GM23248 (cell line): ENCODE measurements at regions not wholly inside any gene's neighbourhood (a gene's known extent, or its start where the extent isn't known, plus 50 kb on each side); places are given as distances from the start of the nearest gene placed in this dataset.

ENCODE experiments used
- DNase-seq: peaks from one replicate; pipeline ENCODE4 v3.0.0-alpha.2; 2015
- H2AFZ ChIP-seq: fragments of 200-600 bp; sonication (generic); 2 replicates; pipeline ENCODE4 v1.6.1; 2016; ENCODE audit warnings: antibody characterized with exemption
- H3F3A ChIP-seq: fragments of 200-600 bp; sonication (generic); 2 replicates; pipeline ENCODE4 v1.6.1; 2016; ENCODE audit warnings: mild to moderate bottlenecking, antibody characterized with exemption, mixed run types; ENCODE audit not compliant: insufficient read depth
- H3K27ac ChIP-seq: fragments of 200-600 bp; sonication (generic); 2 replicates; pipeline ENCODE4 v1.5.1; 2016; ENCODE audit warnings: mild to moderate bottlenecking
- H3K27me3 ChIP-seq: fragments of 200-600 bp; sonication (generic); replicated peaks from 2 replicates; pipeline ENCODE4 v1.6.1; 2016; ENCODE audit warnings: mild to moderate bottlenecking; ENCODE audit not compliant: insufficient read depth
- H3K36me3 ChIP-seq: fragments of 200-600 bp; sonication (generic); 2 replicates; pipeline ENCODE4 v1.6.1; 2016; ENCODE audit warnings: low read depth, mild to moderate bottlenecking
- H3K4me1 ChIP-seq: fragments of 200-600 bp; sonication (generic); 2 replicates; pipeline ENCODE4 v1.6.1; 2016; ENCODE audit warnings: mild to moderate bottlenecking; ENCODE audit not compliant: insufficient read depth
- H3K4me2 ChIP-seq: fragments of 200-600 bp; sonication (generic); one replicate; pipeline ENCODE4 v1.6.1; 2016; ENCODE audit warnings: mild to moderate bottlenecking; ENCODE audit not compliant: unreplicated experiment
- H3K4me3 ChIP-seq: fragments of 200-600 bp; sonication (generic); 2 replicates; pipeline ENCODE4 v1.5.1; 2016; ENCODE audit warnings: mild to moderate bottlenecking
- H3K79me2 ChIP-seq: fragments of 200-600 bp; sonication (generic); 2 replicates; pipeline ENCODE4 v1.6.1; 2016; ENCODE audit warnings: mild to moderate bottlenecking; ENCODE audit not compliant: insufficient read depth
- H3K9ac ChIP-seq: fragments of 200-600 bp; sonication (generic); 2 replicates; pipeline ENCODE4 v1.6.1; 2016; ENCODE audit warnings: mild to moderate bottlenecking
- H3K9me2 ChIP-seq: fragments of 200-600 bp; sonication (generic); 2 replicates; pipeline ENCODE4 v1.6.1; 2016; ENCODE audit warnings: mixed run types, mild to moderate bottlenecking, moderate library complexity; ENCODE audit not compliant: insufficient read depth
- H3K9me3 ChIP-seq: fragments of 200-600 bp; sonication (generic); one replicate; pipeline ENCODE4 v1.6.1; 2017; ENCODE audit warnings: low read depth
- H4K20me1 ChIP-seq: fragments of 200-600 bp; sonication (generic); 2 replicates; pipeline ENCODE4 v1.6.0; 2016; ENCODE audit not compliant: insufficient read depth
- EZH2 ChIP-seq: fragments of 200-600 bp; sonication (generic); IDR thresholded peaks from 2 replicates; pipeline ENCODE4 v1.6.1; 2018; ENCODE audit warnings: antibody characterized with exemption, mild to moderate bottlenecking; ENCODE audit not compliant: insufficient read depth, poor library complexity, severe bottlenecking
- EZH2phosphoT487 ChIP-seq: fragments of 200-600 bp; sonication (generic); IDR thresholded peaks from 2 replicates; pipeline ENCODE4 v1.6.1; 2018; ENCODE audit warnings: antibody characterized with exemption, moderate library complexity, mild to moderate bottlenecking, low read depth; ENCODE audit not compliant: insufficient read depth
- WGBS, 2 experiments: methylation state at CpG; one replicate each; pipeline ENCODE4 v1.1.6; 2015 to 2017; ENCODE audit warnings: low lambda C conversion rate in 2 of 2, low coverage in 1 of 2; ENCODE audit errors: missing lambda C conversion rate in 2 of 2; 5-methylcytosine and 5-hydroxymethylcytosine counted together
- in situ Hi-C: fragments of 300-500 bp; cut with MboI; formaldehyde crosslinking; loops from 2 replicates; pipeline ENCODE4 v1.15.0; 2020

DNA sequence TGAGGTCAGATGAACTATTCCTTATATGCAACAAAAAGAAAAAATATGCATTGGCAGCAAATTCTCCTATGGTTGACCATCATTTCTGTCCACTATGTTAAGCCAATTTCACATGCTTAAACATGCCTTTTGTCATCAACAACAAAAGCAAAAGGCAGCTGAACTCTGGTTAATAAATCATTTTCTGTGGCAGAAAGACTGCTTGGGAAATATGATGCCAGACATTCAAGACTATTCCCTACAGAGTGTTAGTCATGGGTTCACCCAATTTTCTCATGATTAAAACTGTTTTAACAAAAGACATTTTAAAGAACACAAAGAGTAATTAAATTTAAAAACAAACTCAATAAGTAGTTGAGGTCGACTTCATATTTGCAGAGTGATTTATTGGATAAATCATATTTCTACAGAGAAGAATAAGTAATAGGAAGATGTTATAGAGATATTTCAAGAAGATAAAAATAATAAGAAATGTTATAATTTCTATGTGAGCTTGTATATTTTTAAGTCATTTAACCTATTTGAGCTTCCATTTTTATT, 890.6 kb downstream of the STPG2 start:
- in situ Hi-C loops = no loop called here
- H3K79me2 ChIP-seq = no peaks in the 10 kb centered on the region

DNA sequence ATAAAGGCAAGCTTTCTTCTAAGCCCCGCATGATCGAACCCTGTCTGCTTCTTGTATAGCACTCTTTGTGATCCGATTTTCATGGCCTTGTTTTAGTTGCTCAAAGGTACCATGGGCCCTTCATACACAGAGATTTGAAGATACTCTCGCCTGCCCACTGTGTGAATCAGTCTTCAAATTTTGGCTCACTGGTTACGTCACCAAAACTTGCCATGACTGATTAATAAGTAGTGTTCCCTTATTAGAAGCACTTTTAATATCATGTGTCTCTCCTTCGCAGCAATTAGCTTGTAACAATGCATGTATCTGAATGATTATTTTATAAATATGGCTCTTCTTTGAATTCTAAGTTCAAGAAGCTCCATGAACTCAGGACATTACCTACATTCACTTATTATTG, 880.5 kb downstream of the STPG2 start:
- no peaks in the 10 kb centered on the region for H3K9me2 ChIP-seq
- H3F3A ChIP-seq = no peaks in the 10 kb centered on the region
- H3K4me2 ChIP-seq = no peak overlapping the region
- TF ChIP-seq EZH2phosphoT487 (no peak), EZH2 (no peak)
- no peak overlapping the region for H3K9ac ChIP-seq
- H4K20me1 ChIP-seq = no peaks in the 10 kb centered on the region
- H3K27me3 ChIP-seq = no peaks in the 10 kb centered on the region
- WGBS, 2 experiments = 13 to 21% methylated on average over 6 of the region's 6 CpGs
- no peaks in the 10 kb centered on the region for H3K4me1 ChIP-seq
- no peak overlapping the region for H3K4me3 ChIP-seq
- H3K9me3 ChIP-seq = no peaks in the 10 kb centered on the region
- in situ Hi-C loops = no loop called here
- no peaks in the 10 kb centered on the region for H3K36me3 ChIP-seq
- H3K79me2 ChIP-seq = no peaks in the 10 kb centered on the region
- no peak for DNase-seq
- H3K27ac ChIP-seq = no peak overlapping the region
- H2AFZ ChIP-seq = no peak overlapping the region

More for the DNA sequence above, 890.6 kb downstream of the STPG2 start:
- Histone ChIP-seq H2AFZ (no peak overlapping the region), H4K20me1 (no peaks in the 10 kb centered on the region), H3K9me2 (no peaks in the 10 kb centered on the region), H3K4me2 (no peak overlapping the region), H3K27ac (no peak overlapping the region), H3F3A (no peaks in the 10 kb centered on the region), H3K4me3 (no peak overlapping the region), H3K27me3 (no peaks in the 10 kb centered on the region), H3K4me1 (no peaks in the 10 kb centered on the region), H3K36me3 (no peaks in the 10 kb centered on the region), H3K9me3 (no peaks in the 10 kb centered on the region), H3K9ac (no peak overlapping the region)
- DNase-seq = no peak
- WGBS, 2 experiments = 0% methylated on average over 1 of the region's 1 CpG
- TF ChIP-seq EZH2 = no peak
- TF ChIP-seq EZH2phosphoT487 = no peak

DNA sequence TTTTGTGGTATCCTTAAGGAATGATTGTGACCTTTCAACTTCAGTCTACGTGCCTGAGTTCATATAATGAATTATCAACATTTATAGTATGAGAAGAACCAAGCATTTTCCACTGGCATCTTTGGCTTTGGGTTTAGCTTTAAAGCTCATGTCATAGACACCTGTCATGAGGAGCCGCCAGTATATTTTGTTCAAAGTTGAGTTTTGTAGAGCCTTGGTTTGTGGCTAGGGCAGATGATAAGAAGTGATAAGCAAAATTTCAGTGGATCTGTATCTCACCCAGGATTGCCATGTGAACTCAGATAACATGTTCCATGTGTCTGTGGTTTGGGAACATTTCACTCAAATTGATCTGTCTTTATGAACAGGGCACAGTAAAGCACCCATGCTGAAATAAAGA, 873.2 kb downstream of the STPG2 start:
- Histone ChIP-seq H4K20me1 (no peaks in the 10 kb centered on the region), H3K9me2 (no peaks in the 10 kb centered on the region), H3F3A (no peaks in the 10 kb centered on the region), H3K4me3 (no peak overlapping the region), H3K27ac (no peak overlapping the region), H3K4me1 (no peaks in the 10 kb centered on the region), H2AFZ (no peak overlapping the region), H3K9me3 (no peaks in the 10 kb centered on the region), H3K36me3 (no peaks in the 10 kb centered on the region), H3K79me2 (no peaks in the 10 kb centered on the region), H3K27me3 (no peaks in the 10 kb centered on the region), H3K9ac (no peak overlapping the region), H3K4me2 (no peak overlapping the region)
- in situ Hi-C loops = no loop called here
- DNase-seq = no peak
- no peak for TF ChIP-seq EZH2
- no peak for TF ChIP-seq EZH2phosphoT487
- 28 to 48% methylated on average over 2 of the region's 2 CpGs for WGBS, 2 experiments

DNA sequence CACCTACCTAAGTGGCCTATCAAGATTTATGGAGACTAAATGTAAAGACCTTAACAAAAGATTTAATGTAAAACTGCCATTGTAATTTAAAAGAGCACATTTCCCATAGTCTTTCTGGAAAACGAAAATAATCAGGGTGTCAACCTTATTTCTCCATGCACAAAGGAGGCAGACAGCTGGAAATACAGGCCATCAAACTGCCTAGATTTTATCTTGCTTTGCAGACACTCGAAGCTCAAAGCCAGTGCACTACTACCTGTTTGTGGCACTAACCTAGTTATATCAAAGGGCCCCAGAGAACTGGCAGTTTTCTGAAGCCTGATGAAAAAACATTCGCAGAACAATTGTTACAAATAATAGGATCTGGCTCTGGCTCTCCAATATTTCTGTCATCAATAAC, 863.9 kb downstream of the STPG2 start:
- no peak for DNase-seq
- 2 to 8% methylated on average over 3 of the region's 3 CpGs for WGBS, 2 experiments

DNA sequence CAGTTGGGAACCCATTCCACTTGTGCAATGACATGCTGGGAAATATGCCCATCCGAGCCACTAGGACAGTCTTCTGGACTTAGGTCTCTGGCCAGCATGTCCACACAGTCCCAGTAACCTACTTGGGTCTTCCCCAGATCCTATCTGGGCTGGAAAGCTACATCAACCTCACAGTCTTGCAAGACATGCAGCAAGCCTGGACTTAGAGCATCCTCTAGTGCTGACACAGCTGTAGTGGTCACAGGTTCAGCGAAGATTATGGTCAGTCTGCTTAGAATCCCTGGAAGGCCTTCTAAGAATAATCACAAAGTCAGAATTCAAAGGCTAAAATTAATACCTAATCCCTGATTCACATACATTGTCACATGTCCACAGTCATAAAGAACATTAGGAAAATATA, 842.7 kb downstream of the STPG2 start:
- Histone ChIP-seq H3K9ac (no peak overlapping the region), H4K20me1 (no peaks in the 10 kb centered on the region), H3K27me3 (no peaks in the 10 kb centered on the region), H3K9me2 (no peaks in the 10 kb centered on the region), H3K79me2 (no peaks in the 10 kb centered on the region), H2AFZ (no peak overlapping the region), H3K27ac (no peak overlapping the region), H3F3A (no peaks in the 10 kb centered on the region), H3K36me3 (no peaks in the 10 kb centered on the region), H3K9me3 (no peaks in the 10 kb centered on the region), H3K4me2 (no peak overlapping the region), H3K4me3 (no peak overlapping the region), H3K4me1 (no peaks in the 10 kb centered on the region)
- in situ Hi-C loops = no loop called here
- TF ChIP-seq EZH2 (no peak), EZH2phosphoT487 (no peak)
- no peak for DNase-seq
- 0 to 10% methylated on average over 2 of the region's 2 CpGs for WGBS, 2 experiments

More for the DNA sequence above, 863.9 kb downstream of the STPG2 start:
- Histone ChIP-seq H3K4me2 (no peak overlapping the region), H3K27ac (no peak overlapping the region), H4K20me1 (no peaks in the 10 kb centered on the region), H3K4me1 (no peaks in the 10 kb centered on the region), H3K9me2 (no peaks in the 10 kb centered on the region), H3K9ac (no peak overlapping the region), H3K36me3 (no peaks in the 10 kb centered on the region), H3K79me2 (no peaks in the 10 kb centered on the region), H3K9me3 (no peaks in the 10 kb centered on the region), H3F3A (no peaks in the 10 kb centered on the region), H2AFZ (no peak overlapping the region), H3K27me3 (no peaks in the 10 kb centered on the region), H3K4me3 (no peak overlapping the region)
- in situ Hi-C loops = no loop called here
- TF ChIP-seq EZH2 = no peak
- TF ChIP-seq EZH2phosphoT487 = no peak
